OCI-LY7 (cell line): ENCODE measurements at regions not wholly inside any gene's neighbourhood (a gene's known extent, or its start where the extent isn't known, plus 50 kb on each side); places are given as distances from the start of the nearest gene placed in this dataset.

ENCODE experiments used
- EZH2phosphoT487 ChIP-seq: fragments of 200-600 bp; sonication (generic); IDR thresholded peaks from 2 replicates; pipeline ENCODE4 v1.6.1; 2018; ENCODE audit warnings: low read depth, borderline replicate concordance, mild to moderate bottlenecking, mixed run types, antibody characterized with exemption, low read length, moderate library complexity, mixed read lengths
- TF ChIP-seq, protein P1 (sequence below): fragments of 200-600 bp; sonication (generic); conservative IDR thresholded peaks from 2 replicates; pipeline ENCODE4 v1.5.1; 2014; ENCODE audit warnings: mild to moderate bottlenecking, antibody characterized with exemption, low read length, moderate library complexity, mixed read lengths

DNA sequence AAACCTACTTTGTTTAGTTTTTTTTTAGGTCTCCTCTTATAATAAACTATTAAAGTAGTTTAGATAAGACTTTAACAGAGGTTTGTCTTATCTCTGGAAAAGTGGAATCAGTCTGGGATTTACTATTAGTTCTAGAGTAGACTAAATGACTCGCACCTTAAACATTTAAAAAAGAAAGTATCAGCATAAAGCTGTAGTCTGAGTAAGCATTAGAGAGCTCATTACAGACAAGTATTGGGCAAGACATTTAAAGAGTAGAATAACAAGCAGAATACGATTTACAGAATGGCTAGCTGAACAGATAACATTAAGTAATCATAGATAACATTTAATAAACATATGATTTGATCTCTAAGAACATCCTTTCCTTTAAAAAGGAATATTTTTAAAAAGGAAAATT, 226.0 kb upstream of the DMAC1 start:
- TF ChIP-seq, protein P1, sequence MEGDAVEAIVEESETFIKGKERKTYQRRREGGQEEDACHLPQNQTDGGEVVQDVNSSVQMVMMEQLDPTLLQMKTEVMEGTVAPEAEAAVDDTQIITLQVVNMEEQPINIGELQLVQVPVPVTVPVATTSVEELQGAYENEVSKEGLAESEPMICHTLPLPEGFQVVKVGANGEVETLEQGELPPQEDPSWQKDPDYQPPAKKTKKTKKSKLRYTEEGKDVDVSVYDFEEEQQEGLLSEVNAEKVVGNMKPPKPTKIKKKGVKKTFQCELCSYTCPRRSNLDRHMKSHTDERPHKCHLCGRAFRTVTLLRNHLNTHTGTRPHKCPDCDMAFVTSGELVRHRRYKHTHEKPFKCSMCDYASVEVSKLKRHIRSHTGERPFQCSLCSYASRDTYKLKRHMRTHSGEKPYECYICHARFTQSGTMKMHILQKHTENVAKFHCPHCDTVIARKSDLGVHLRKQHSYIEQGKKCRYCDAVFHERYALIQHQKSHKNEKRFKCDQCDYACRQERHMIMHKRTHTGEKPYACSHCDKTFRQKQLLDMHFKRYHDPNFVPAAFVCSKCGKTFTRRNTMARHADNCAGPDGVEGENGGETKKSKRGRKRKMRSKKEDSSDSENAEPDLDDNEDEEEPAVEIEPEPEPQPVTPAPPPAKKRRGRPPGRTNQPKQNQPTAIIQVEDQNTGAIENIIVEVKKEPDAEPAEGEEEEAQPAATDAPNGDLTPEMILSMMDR = no peak
- no peak for TF ChIP-seq EZH2phosphoT487
